ENCODE measurements at regions not wholly inside any gene's neighbourhood (a gene's known extent, or its start where the extent isn't known, plus 50 kb on each side); places are given as distances from the start of the nearest gene placed in this dataset.

DNA sequence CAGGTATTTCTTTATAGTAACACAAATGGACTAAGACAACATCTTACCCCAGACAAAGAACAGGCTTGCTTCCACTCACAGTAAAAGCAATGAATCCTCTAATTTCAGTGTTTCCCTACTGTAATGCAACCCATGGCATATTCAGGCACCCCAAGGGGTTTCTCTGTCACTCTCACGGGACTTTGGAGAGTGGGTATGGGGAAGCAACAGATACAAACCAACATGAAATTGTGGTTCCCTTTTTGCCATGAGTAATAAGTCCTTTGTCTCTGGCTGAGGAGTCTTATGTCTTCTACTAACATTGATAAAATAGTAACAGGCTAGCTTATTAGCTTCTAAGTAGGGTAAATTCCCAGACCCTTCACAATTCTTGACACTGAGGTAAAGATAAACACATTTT lies 51.4 kb upstream of the AOAH start:
- TF ChIP-seq, protein P1, sequence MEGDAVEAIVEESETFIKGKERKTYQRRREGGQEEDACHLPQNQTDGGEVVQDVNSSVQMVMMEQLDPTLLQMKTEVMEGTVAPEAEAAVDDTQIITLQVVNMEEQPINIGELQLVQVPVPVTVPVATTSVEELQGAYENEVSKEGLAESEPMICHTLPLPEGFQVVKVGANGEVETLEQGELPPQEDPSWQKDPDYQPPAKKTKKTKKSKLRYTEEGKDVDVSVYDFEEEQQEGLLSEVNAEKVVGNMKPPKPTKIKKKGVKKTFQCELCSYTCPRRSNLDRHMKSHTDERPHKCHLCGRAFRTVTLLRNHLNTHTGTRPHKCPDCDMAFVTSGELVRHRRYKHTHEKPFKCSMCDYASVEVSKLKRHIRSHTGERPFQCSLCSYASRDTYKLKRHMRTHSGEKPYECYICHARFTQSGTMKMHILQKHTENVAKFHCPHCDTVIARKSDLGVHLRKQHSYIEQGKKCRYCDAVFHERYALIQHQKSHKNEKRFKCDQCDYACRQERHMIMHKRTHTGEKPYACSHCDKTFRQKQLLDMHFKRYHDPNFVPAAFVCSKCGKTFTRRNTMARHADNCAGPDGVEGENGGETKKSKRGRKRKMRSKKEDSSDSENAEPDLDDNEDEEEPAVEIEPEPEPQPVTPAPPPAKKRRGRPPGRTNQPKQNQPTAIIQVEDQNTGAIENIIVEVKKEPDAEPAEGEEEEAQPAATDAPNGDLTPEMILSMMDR (IDR thresholded peaks at IDR 0.05; ENCODE audit: low read depth, low read length): no peak
- no peak for TF ChIP-seq EZH2phosphoT487 (IDR thresholded peaks at IDR 0.05; ENCODE audit: low read depth)

All from OCI-LY3 (cell line).